SU-DHL-6 (cell line): ENCODE measurements at regions not wholly inside any gene's neighbourhood (a gene's known extent, or its start where the extent isn't known, plus 50 kb on each side); places are given as distances from the start of the nearest gene placed in this dataset.

Experiments used
- H2AFZ ChIP-seq: fragments of 200-600 bp; sonication (generic); 2 replicates; pipeline ENCODE4 v1.6.1; 2014; ENCODE audit warnings: low read depth, mild to moderate bottlenecking, moderate library complexity, mixed read lengths, antibody characterized with exemption, low read length; ENCODE audit not compliant: severe bottlenecking
- H3F3A ChIP-seq: fragments of 200-600 bp; shearing (Covaris generic); 2 replicates; pipeline ENCODE4 v1.6.0; 2016; ENCODE audit warnings: antibody characterized with exemption, mild to moderate bottlenecking; ENCODE audit not compliant: insufficient read depth
- H3K27ac ChIP-seq: fragments of 200-600 bp; sonication (generic); 2 replicates; pipeline ENCODE4 v1.5.1; 2016; ENCODE audit warnings: low read depth, mild to moderate bottlenecking, low read length, moderate library complexity, mixed read lengths
- H3K27me3 ChIP-seq: fragments of 200-600 bp; sonication (generic), shearing (Covaris generic); 2 replicates; pipeline ENCODE4 v1.6.0; 2014; ENCODE audit warnings: mild to moderate bottlenecking, low read length
- H3K36me3 ChIP-seq: fragments of 200-600 bp; sonication (generic); 2 replicates; pipeline ENCODE4 v1.6.1; 2014; ENCODE audit warnings: mild to moderate bottlenecking, low read length, mixed read lengths
- H3K4me2 ChIP-seq: fragments of 300-600, 200-600 bp; shearing (Covaris generic), sonication (generic); 2 replicates; pipeline ENCODE4 v1.6.0; 2014; ENCODE audit warnings: low read length, low read depth, mild to moderate bottlenecking; ENCODE audit not compliant: poor library complexity, severe bottlenecking
- H3K4me3 ChIP-seq: fragments of 200-600 bp; sonication (generic); 2 replicates; pipeline ENCODE4 v1.5.1; 2014; ENCODE audit warnings: antibody characterized with exemption, low read length, mild to moderate bottlenecking, mixed read lengths; ENCODE audit not compliant: insufficient read depth, poor library complexity, severe bottlenecking
- H3K79me2 ChIP-seq: fragments of 200-600 bp; sonication (generic); 2 replicates; pipeline ENCODE4 v1.6.1; 2014; ENCODE audit warnings: mild to moderate bottlenecking, low read length, moderate library complexity; ENCODE audit not compliant: insufficient read depth
- H3K9ac ChIP-seq: fragments of 200-600 bp; sonication (generic); 2 replicates; pipeline ENCODE4 v1.7.0; 2014; ENCODE audit warnings: mild to moderate bottlenecking, low read length
- H3K9me2 ChIP-seq: fragments of 200-600 bp; sonication (generic); replicated peaks from 2 replicates; pipeline ENCODE4 v1.6.1; 2014; ENCODE audit warnings: low read length; ENCODE audit not compliant: insufficient read depth
- H3K9me3 ChIP-seq: fragments of 200-600 bp; sonication (generic); 2 replicates; pipeline ENCODE4 v1.6.1; 2014; ENCODE audit warnings: low read length, mixed read lengths; ENCODE audit not compliant: insufficient read depth
- H4K20me1 ChIP-seq: fragments of 200-600 bp; sonication (generic); 2 replicates; pipeline ENCODE4 v1.6.1; 2014; ENCODE audit warnings: low read depth, mild to moderate bottlenecking, antibody characterized with exemption, low read length, moderate library complexity, mixed read lengths
- CTCF ChIP-seq: fragments of 200-600 bp; sonication (generic); IDR thresholded peaks from one replicate; pipeline ENCODE4 v1.5.1; 2017; ENCODE audit warnings: antibody characterized with exemption, mild to moderate bottlenecking, low read length, moderate library complexity; ENCODE audit not compliant: insufficient read depth, poor library complexity, severe bottlenecking
- EZH2phosphoT487 ChIP-seq: fragments of 200-600 bp; sonication (generic), shearing (Covaris generic); conservative IDR thresholded peaks from 2 replicates; pipeline ENCODE4 v1.6.1; 2018; ENCODE audit warnings: mild to moderate bottlenecking, antibody characterized with exemption, low read length, moderate library complexity, mixed read lengths

GRCh38 chr7:106196460-106197021, 84.4 kb upstream of the SYPL1 start:
- no peaks in the 10 kb centered on the region for H3F3A ChIP-seq
- H3K27me3 ChIP-seq = no peaks in the 10 kb centered on the region
- H2AFZ ChIP-seq = no peak overlapping the region
- H3K9me2 ChIP-seq = no peaks in the 10 kb centered on the region
- H3K4me2 ChIP-seq = no peak overlapping the region
- no peak overlapping the region for H3K9ac ChIP-seq
- H3K36me3 ChIP-seq = no peaks in the 10 kb centered on the region
- no peaks in the 10 kb centered on the region for H3K9me3 ChIP-seq
- no peak overlapping the region for H3K4me3 ChIP-seq
- no peak overlapping the region for H3K27ac ChIP-seq
- H4K20me1 ChIP-seq = no peaks in the 10 kb centered on the region
- H3K79me2 ChIP-seq = no peaks in the 10 kb centered on the region
- TF ChIP-seq CTCF = no peak
- no peak for TF ChIP-seq EZH2phosphoT487

GRCh38 chr7:106193661-106194060, 81.5 kb upstream of the SYPL1 start:
- TF ChIP-seq EZH2phosphoT487 = no peak
- TF ChIP-seq CTCF = no peak
- no peaks in the 10 kb centered on the region for H3K9me3 ChIP-seq
- no peaks in the 10 kb centered on the region for H3K27me3 ChIP-seq
- no peaks in the 10 kb centered on the region for H3F3A ChIP-seq
- H3K36me3 ChIP-seq = no peaks in the 10 kb centered on the region
- H3K27ac ChIP-seq = no peak overlapping the region
- H3K79me2 ChIP-seq = no peaks in the 10 kb centered on the region
- H4K20me1 ChIP-seq = no peaks in the 10 kb centered on the region
- H3K9ac ChIP-seq = no peak overlapping the region
- no peak overlapping the region for H2AFZ ChIP-seq
- H3K4me2 ChIP-seq = no peak overlapping the region
- no peaks in the 10 kb centered on the region for H3K9me2 ChIP-seq
- H3K4me3 ChIP-seq = no peak overlapping the region

GRCh38 chr7:106190589-106191330, 78.6 kb upstream of the SYPL1 start:
- Histone ChIP-seq H3K9ac (no peak overlapping the region), H3K9me2 (no peaks in the 10 kb centered on the region), H3K4me2 (no peak overlapping the region), H3K9me3 (no peaks in the 10 kb centered on the region), H3F3A (no peaks in the 10 kb centered on the region), H3K4me3 (no peak overlapping the region), H3K36me3 (no peaks in the 10 kb centered on the region), H3K27me3 (no peaks in the 10 kb centered on the region), H3K27ac (no peak overlapping the region), H2AFZ (no peak overlapping the region), H4K20me1 (no peaks in the 10 kb centered on the region), H3K79me2 (no peaks in the 10 kb centered on the region)
- TF ChIP-seq CTCF = no peak
- TF ChIP-seq EZH2phosphoT487 = no peak
